MM.1S (cell line): ENCODE measurements at regions not wholly inside any gene's neighbourhood (a gene's known extent, or its start where the extent isn't known, plus 50 kb on each side); places are given as distances from the start of the nearest gene placed in this dataset.

ENCODE experiments used
- EZH2 ChIP-seq: fragments of 300-600 bp; sonication (generic); optimal IDR thresholded peaks from 2 replicates; pipeline ENCODE3; 2017; ENCODE audit warnings: low read depth, mild to moderate bottlenecking, antibody characterized with exemption, low read length, mixed read lengths
- TF ChIP-seq, protein P1 (sequence below): fragments of 300-600 bp; sonication (generic); IDR thresholded peaks from 2 replicates; pipeline ENCODE4 v1.5.1; 2016; ENCODE audit warnings: antibody characterized with exemption, low read length, mixed read lengths

DNA sequence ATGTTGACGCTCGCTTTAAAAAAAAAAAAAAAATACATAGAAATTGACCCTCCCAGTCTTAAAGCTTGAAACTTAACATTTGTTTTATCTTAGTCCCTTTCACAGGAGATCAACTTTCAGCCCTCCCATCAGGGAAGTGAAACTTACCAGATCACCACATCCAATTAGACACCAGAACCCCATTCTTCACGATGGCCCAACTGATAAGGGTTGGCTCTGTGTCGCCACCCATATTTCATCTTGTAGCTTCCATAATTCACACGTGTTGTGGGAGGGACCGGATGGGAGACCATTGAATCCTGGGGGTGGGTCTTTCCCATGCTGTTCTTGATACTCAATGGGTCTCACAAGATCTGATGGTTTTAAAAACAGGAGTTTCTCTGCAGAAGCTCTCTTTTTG is 629.4 kb upstream of the KCND2 start:
- TF ChIP-seq, protein P1, sequence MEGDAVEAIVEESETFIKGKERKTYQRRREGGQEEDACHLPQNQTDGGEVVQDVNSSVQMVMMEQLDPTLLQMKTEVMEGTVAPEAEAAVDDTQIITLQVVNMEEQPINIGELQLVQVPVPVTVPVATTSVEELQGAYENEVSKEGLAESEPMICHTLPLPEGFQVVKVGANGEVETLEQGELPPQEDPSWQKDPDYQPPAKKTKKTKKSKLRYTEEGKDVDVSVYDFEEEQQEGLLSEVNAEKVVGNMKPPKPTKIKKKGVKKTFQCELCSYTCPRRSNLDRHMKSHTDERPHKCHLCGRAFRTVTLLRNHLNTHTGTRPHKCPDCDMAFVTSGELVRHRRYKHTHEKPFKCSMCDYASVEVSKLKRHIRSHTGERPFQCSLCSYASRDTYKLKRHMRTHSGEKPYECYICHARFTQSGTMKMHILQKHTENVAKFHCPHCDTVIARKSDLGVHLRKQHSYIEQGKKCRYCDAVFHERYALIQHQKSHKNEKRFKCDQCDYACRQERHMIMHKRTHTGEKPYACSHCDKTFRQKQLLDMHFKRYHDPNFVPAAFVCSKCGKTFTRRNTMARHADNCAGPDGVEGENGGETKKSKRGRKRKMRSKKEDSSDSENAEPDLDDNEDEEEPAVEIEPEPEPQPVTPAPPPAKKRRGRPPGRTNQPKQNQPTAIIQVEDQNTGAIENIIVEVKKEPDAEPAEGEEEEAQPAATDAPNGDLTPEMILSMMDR, result no peak
- TF ChIP-seq EZH2, result no peak
